Astrocyte (in vitro differentiated cells and primary cell): ENCODE measurements at regions not wholly inside any gene's neighbourhood (a gene's known extent, or its start where the extent isn't known, plus 50 kb on each side); places are given as distances from the start of the nearest gene placed in this dataset.

ENCODE experiments used
- CTCF ChIP-seq: IDR thresholded peaks from 2 replicates; pipeline ENCODE4 v1.5.1; 2011; ENCODE audit warnings: low read depth, mild to moderate bottlenecking, inconsistent platforms, low read length, moderate library complexity; ENCODE audit not compliant: insufficient read depth
- EZH2 ChIP-seq: IDR thresholded peaks from 2 replicates; pipeline ENCODE4 v1.6.1; 2012; ENCODE audit warnings: mild to moderate bottlenecking, low read length, inconsistent platforms; ENCODE audit not compliant: insufficient read depth

GRCh38 chr19:20294181-20294580 lies 127.2 kb downstream of the ZNF486 start:
- TF ChIP-seq EZH2 (no peak), CTCF (no peak)
